DND-41 (cell line): ENCODE measurements at regions not wholly inside any gene's neighbourhood (a gene's known extent, or its start where the extent isn't known, plus 50 kb on each side); places are given as distances from the start of the nearest gene placed in this dataset.

Experiments
- ATAC-seq: fragments of 200-7000 bp; cut with Tn5 transposase; 3 replicates; pipeline ENCODE4 v1.9.1; 2021; ENCODE audit warnings: low read depth; ENCODE audit not compliant: insufficient read depth
- DNase-seq: peaks from one replicate; pipeline ENCODE4 v3.0.0-alpha.2; 2020
- H2AFZ ChIP-seq: 2 replicates; pipeline ENCODE4 v1.6.0; 2012; ENCODE audit warnings: low read depth, low read length
- H3K27ac ChIP-seq: 2 replicates; pipeline ENCODE4 v1.5.1; 2012; ENCODE audit warnings: low read length, inconsistent platforms
- H3K27me3 ChIP-seq: fragments of 200-600 bp; sonication (generic); 2 replicates; pipeline ENCODE4 v1.6.0; 2012; ENCODE audit warnings: low read length, mild to moderate bottlenecking, inconsistent platforms; ENCODE audit not compliant: insufficient read depth, poor library complexity
- H3K36me3 ChIP-seq: 2 replicates; pipeline ENCODE4 v1.5.1; 2012; ENCODE audit warnings: low read length, inconsistent platforms; ENCODE audit not compliant: insufficient read depth
- H3K4me1 ChIP-seq: 2 replicates; pipeline ENCODE4 v1.5.1; 2012; ENCODE audit warnings: mild to moderate bottlenecking, low read length; ENCODE audit not compliant: insufficient read depth
- H3K4me2 ChIP-seq: 2 replicates; pipeline ENCODE4 v1.6.0; 2012; ENCODE audit warnings: mild to moderate bottlenecking, moderate library complexity, low read length, inconsistent platforms; ENCODE audit not compliant: insufficient read depth
- H3K4me3 ChIP-seq, 2 experiments: fragments of 200-600 bp in 1 of 2; shearing (Covaris generic) in 1 of 2; 2 replicates each; pipeline ENCODE4 v1.5.1; 2012 to 2016; ENCODE audit warnings: inconsistent platforms in 2 of 2, low read length in 2 of 2, mild to moderate bottlenecking in 2 of 2, low read depth in 1 of 2, moderate library complexity in 1 of 2
- H3K79me2 ChIP-seq: 2 replicates; pipeline ENCODE4 v1.6.0; 2012; ENCODE audit warnings: low read length, inconsistent platforms; ENCODE audit not compliant: insufficient read depth
- H3K9ac ChIP-seq: 2 replicates; pipeline ENCODE4 v1.6.0; 2012; ENCODE audit warnings: low read depth, mild to moderate bottlenecking, inconsistent platforms, low read length, moderate library complexity
- H3K9me3 ChIP-seq: 2 replicates; pipeline ENCODE4 v1.5.1; 2012; ENCODE audit warnings: low read length, moderate library complexity, mild to moderate bottlenecking, inconsistent platforms; ENCODE audit not compliant: insufficient read depth, severe bottlenecking
- H4K20me1 ChIP-seq: 2 replicates; pipeline ENCODE4 v1.6.0; 2012; ENCODE audit warnings: low read length; ENCODE audit not compliant: insufficient read depth
- EZH2 ChIP-seq: IDR thresholded peaks from 3 replicates; pipeline ENCODE4 v1.6.1; 2012; ENCODE audit warnings: borderline replicate concordance, low read depth, mild to moderate bottlenecking, moderate library complexity, low read length, inconsistent platforms; ENCODE audit not compliant: severe bottlenecking
- TF ChIP-seq, protein P1 (sequence below): IDR thresholded peaks from 2 replicates; pipeline ENCODE4 v1.5.1; 2012; ENCODE audit warnings: borderline replicate concordance, low read length, moderate library complexity, mild to moderate bottlenecking; ENCODE audit not compliant: poor library complexity, severe bottlenecking; ENCODE audit errors: extremely low read depth

DNA sequence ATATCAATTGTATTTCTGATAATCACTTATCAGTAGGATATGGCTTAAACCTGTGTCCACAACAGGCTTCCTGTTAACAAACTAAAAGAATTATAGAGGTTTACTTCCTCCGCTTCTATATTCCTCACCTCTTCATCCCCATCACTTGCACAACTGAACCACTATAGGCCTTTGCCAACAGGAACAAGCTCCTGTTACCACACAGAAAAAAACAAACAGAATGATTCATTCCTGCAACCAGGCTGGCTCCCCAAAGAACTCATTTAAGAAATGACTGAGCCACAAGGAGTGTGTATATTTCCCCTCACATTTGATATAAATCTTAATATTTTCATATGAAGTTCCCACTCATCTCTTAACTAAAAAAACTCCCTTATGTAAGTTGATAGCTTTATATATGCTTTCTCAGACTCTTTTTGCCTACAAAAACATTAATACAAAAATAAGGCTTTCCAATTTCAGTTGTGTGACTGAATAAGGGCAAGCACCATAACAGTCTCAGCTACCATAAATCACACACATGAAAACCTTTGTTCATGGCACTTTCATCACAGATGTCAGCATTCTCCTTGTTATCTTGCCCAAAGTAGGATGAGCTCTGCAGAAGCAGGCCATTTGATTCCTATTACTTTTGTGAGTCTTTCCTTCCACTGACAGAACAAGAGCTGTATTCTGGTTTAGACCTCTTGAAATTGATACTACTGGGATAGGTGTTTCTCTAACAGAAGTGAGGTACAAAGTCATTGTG is 366.8 kb downstream of the SLITRK1 start:
- Histone ChIP-seq H3K9me3 (peaks cover 2% of the 10 kb centered on the region), H3K79me2 (no peaks in the 10 kb centered on the region), H3K4me2 (no peak overlapping the region), H2AFZ (peak overlapping the region; percentile 47), H3K36me3 (no peaks in the 10 kb centered on the region), H3K9ac (no peak overlapping the region), H3K27ac (no peak overlapping the region), H3K4me1 (no peaks in the 10 kb centered on the region), H3K27me3 (no peaks in the 10 kb centered on the region), H3K4me3 (no peak overlapping the region), H4K20me1 (no peaks in the 10 kb centered on the region)
- ATAC-seq: no peak
- no peak for DNase-seq
- TF ChIP-seq EZH2: no peak
- TF ChIP-seq, protein P1, sequence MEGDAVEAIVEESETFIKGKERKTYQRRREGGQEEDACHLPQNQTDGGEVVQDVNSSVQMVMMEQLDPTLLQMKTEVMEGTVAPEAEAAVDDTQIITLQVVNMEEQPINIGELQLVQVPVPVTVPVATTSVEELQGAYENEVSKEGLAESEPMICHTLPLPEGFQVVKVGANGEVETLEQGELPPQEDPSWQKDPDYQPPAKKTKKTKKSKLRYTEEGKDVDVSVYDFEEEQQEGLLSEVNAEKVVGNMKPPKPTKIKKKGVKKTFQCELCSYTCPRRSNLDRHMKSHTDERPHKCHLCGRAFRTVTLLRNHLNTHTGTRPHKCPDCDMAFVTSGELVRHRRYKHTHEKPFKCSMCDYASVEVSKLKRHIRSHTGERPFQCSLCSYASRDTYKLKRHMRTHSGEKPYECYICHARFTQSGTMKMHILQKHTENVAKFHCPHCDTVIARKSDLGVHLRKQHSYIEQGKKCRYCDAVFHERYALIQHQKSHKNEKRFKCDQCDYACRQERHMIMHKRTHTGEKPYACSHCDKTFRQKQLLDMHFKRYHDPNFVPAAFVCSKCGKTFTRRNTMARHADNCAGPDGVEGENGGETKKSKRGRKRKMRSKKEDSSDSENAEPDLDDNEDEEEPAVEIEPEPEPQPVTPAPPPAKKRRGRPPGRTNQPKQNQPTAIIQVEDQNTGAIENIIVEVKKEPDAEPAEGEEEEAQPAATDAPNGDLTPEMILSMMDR: no peak

DNA sequence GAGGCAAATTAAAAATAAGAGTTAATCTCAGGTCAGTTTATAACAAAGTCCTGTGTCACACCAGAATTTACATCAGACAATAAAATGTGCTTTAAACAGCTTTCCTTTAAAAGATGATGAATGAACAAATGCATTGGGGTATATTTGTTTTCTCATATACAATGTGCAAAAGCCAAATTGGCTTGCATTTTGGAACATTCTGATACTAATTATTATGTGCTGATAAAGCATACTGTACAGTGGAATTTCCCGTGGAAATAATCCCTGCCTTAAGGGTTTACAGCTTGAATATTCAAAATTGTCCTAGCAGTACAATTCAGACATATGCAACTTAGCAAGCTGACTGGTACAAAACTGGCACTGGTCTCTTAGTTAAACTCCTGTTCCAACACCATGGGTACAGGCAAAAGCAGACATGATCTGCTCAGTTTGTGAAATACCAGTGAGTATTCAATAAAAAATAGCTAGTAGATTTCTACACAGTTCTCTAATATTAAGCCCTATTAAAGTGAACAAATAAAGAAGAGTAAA is 373.4 kb downstream of the SLITRK1 start:
- ATAC-seq (no peak), DNase-seq (no peak)
- Histone ChIP-seq H4K20me1 (no peaks in the 10 kb centered on the region), H3K27me3 (no peaks in the 10 kb centered on the region), H3K27ac (no peak overlapping the region), H3K79me2 (no peaks in the 10 kb centered on the region), H3K9ac (no peak overlapping the region), H3K9me3 (no peaks in the 10 kb centered on the region), H3K36me3 (no peaks in the 10 kb centered on the region), H3K4me1 (no peaks in the 10 kb centered on the region), H3K4me3 (no peak overlapping the region), H2AFZ (no peak overlapping the region), H3K4me2 (no peak overlapping the region)
- TF ChIP-seq EZH2: no peak

DNA sequence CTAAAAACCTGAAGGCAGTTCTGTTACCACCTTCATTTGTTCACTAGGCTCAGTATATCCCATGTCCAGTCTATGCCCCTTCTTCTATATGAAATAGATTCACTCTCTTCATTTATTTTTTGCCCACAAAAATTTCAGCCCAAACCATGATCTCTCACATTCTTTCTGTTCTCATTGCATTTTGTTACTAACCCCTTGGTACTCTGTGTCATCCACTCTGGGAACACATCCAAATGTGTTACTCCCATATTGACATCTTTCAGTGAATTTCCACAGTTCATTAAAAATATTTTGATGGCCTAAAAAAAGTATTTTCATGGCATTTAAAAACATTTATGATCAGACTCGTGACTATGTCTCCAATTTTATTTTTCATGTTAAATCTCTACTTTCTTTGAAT is 378.9 kb downstream of the SLITRK1 start:
- no peaks in the 10 kb centered on the region for H3K4me1 ChIP-seq
- H3K4me2 ChIP-seq: no peak overlapping the region
- no peak for TF ChIP-seq EZH2
- TF ChIP-seq, protein P1: no peak
- H3K9me3 ChIP-seq: no peaks in the 10 kb centered on the region
- H4K20me1 ChIP-seq: no peaks in the 10 kb centered on the region
- H3K9ac ChIP-seq: no peak overlapping the region
- H3K27me3 ChIP-seq: no peaks in the 10 kb centered on the region
- no peak overlapping the region for H2AFZ ChIP-seq
- ATAC-seq (no peak), DNase-seq (no peak)
- no peak overlapping the region for H3K27ac ChIP-seq
- H3K36me3 ChIP-seq: no peaks in the 10 kb centered on the region
- H3K4me3 ChIP-seq: no peak overlapping the region
- no peaks in the 10 kb centered on the region for H3K79me2 ChIP-seq

DNA sequence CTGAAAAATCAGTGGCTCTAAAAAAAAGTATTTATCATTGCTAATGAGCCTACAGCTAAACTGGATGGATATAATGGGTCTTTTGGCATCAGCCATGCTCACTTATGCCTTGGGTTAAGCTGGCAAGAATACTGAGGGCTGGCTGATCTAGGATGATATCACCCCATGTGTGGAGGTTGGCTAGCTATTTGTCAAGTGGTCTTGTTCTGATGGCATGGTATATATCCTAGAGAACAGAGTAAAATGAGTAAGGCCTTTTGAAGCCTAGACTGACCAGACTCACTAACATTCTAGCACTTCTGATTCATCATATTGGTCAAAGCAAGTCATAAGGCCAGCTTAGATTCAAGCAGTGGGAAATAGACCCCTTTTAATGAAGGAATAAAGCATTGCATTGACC is 383.0 kb downstream of the SLITRK1 start:
- Histone ChIP-seq H2AFZ (no peak overlapping the region), H3K36me3 (no peaks in the 10 kb centered on the region), H3K4me3 (no peak overlapping the region), H3K79me2 (no peaks in the 10 kb centered on the region), H3K4me2 (no peak overlapping the region), H3K9ac (no peak overlapping the region), H3K27me3 (no peaks in the 10 kb centered on the region), H3K9me3 (no peaks in the 10 kb centered on the region), H3K27ac (no peak overlapping the region), H3K4me1 (no peaks in the 10 kb centered on the region), H4K20me1 (no peaks in the 10 kb centered on the region)
- DNase-seq (no peak), ATAC-seq (no peak)
- TF ChIP-seq, protein P1: no peak
- no peak for TF ChIP-seq EZH2
